GM12878 (cell line): ENCODE measurements at regions not wholly inside any gene's neighbourhood (a gene's known extent, or its start where the extent isn't known, plus 50 kb on each side); places are given as distances from the start of the nearest gene placed in this dataset.

Source experiments
- ATAC-seq: fragments of 200-7000 bp; cut with Tn5 transposase; 3 replicates; pipeline ENCODE4 v1.9.1; 2020; ENCODE audit warnings: mild to moderate bottlenecking, moderate library complexity
- BruUV-seq: library from RNA; stranded (reverse); fragments of 400-500 nt; replicated peaks from 2 replicates; lab custom pipeline; 2021; lab: Mats Ljungman, UMichigan
- CTCF ChIA-PET: fragments of 300-600 bp; sonication (Branson Sonifier 250); formaldehyde crosslinking; extraction: SDS; loops from one replicate; lab custom pipeline; 2021; ENCODE audit warnings: inconsistent platforms; lab: Yijun Ruan, JAX
- POLR2A ChIA-PET: fragments of 350-600 bp; formaldehyde crosslinking; extraction: SDS; loops from one replicate; lab custom pipeline; 2021; ENCODE audit warnings: inconsistent platforms; lab: Charles Lee
- RAD21 ChIA-PET: fragments of 300-600 bp; sonication (Branson Sonifier 250); formaldehyde crosslinking; loops from one replicate; lab custom pipeline; 2023; ENCODE audit warnings: antibody characterized with exemption; ENCODE audit not compliant: unreplicated experiment; lab: Charles Lee
- SMC1A ChIA-PET: fragments of 300-600 bp; sonication (Branson Sonifier 250); formaldehyde crosslinking; loops from one replicate; lab custom pipeline; 2023; ENCODE audit not compliant: unreplicated experiment, uncharacterized antibody; lab: Charles Lee
- DNase-seq: peaks from one replicate; pipeline ENCODE4 v3.0.0-alpha.2; 2011; ENCODE audit warnings: low read depth, low spot score
- FAIRE-seq: peaks from 3 replicates; lab custom pipeline; 2011; peaks lifted over from hg19 to GRCh38; lab: Jason Lieb, UNC
- H2AFZ ChIP-seq: 2 replicates; pipeline ENCODE4 v1.6.0; 2011; ENCODE audit warnings: low read depth, low read length, control low read depth; ENCODE audit not compliant: control insufficient read depth
- H3K27ac ChIP-seq: 2 replicates; pipeline ENCODE4 v1.5.1; 2011; ENCODE audit warnings: control low read depth; ENCODE audit not compliant: control insufficient read depth, insufficient read depth
- H3K27me3 ChIP-seq, 2 experiments: replicated peaks in 1 of 2; 2 replicates each; pipeline versions ENCODE4 v1.6.0 to v1.6.1; 2011; ENCODE audit warnings: low read length in 1 of 2; ENCODE audit not compliant: control insufficient read depth in 2 of 2, insufficient read depth in 2 of 2
- H3K36me3 ChIP-seq, 2 experiments: 2 replicates each; pipeline ENCODE4 v1.5.1; 2011; ENCODE audit warnings: low read length in 1 of 2; ENCODE audit not compliant: control insufficient read depth in 2 of 2, insufficient read depth in 2 of 2
- H3K4me1 ChIP-seq: 2 replicates; pipeline ENCODE4 v1.6.1; 2011; ENCODE audit warnings: mild to moderate bottlenecking, low read length, moderate library complexity, mixed read lengths; ENCODE audit not compliant: control insufficient read depth, insufficient read depth
- H3K4me2 ChIP-seq: 2 replicates; pipeline ENCODE4 v1.6.0; 2011; ENCODE audit warnings: control low read depth; ENCODE audit not compliant: control insufficient read depth, insufficient read depth
- H3K4me3 ChIP-seq: fragments of 200-600 bp; sonication (generic); 2 replicates; pipeline ENCODE4 v1.5.1; 2016
- H3K79me2 ChIP-seq: 2 replicates; pipeline ENCODE4 v1.6.0; 2011; ENCODE audit warnings: low read length; ENCODE audit not compliant: control insufficient read depth, insufficient read depth
- H3K9ac ChIP-seq: 2 replicates; pipeline ENCODE4 v1.8.0; 2011; ENCODE audit warnings: low read length, control low read depth, mixed read lengths; ENCODE audit not compliant: control insufficient read depth, insufficient read depth
- H3K9me3 ChIP-seq: replicated peaks from 3 replicates; pipeline ENCODE4 v1.5.1; 2011; ENCODE audit warnings: mild to moderate bottlenecking, low read length; ENCODE audit not compliant: control insufficient read depth, insufficient read depth
- H4K20me1 ChIP-seq: 2 replicates; pipeline ENCODE4 v1.6.0; 2011; ENCODE audit not compliant: control insufficient read depth, insufficient read depth
- BMI1 ChIP-seq: fragments of 450-650 bp; IDR thresholded peaks from 2 replicates; pipeline ENCODE4 v1.6.1; 2016; ENCODE audit warnings: mild to moderate bottlenecking, moderate library complexity, borderline replicate concordance
- BRCA1 ChIP-seq: IDR thresholded peaks from 2 replicates; pipeline ENCODE4 v1.6.1; 2011; ENCODE audit warnings: low read depth, low read length, improper control_type of control experiment
- E2F4 ChIP-seq: IDR thresholded peaks from 2 replicates; pipeline ENCODE4 v1.6.1; 2012; ENCODE audit warnings: low read depth, low read length, improper control_type of control experiment
- E2F8 ChIP-seq: fragments of 450-650 bp; IDR thresholded peaks from 2 replicates; pipeline ENCODE4 v1.6.1; 2018; ENCODE audit warnings: mild to moderate bottlenecking, low read depth, moderate library complexity; ENCODE audit not compliant: partially characterized antibody
- HCFC1 ChIP-seq: fragments of 150-350 bp; IDR thresholded peaks from 2 replicates; pipeline ENCODE4 v1.6.1; 2014; ENCODE audit warnings: low read length
- NFIC ChIP-seq: IDR thresholded peaks from 2 replicates; pipeline ENCODE4 v1.6.1; 2012; ENCODE audit warnings: low read depth, mild to moderate bottlenecking, inconsistent platforms, low read length, moderate library complexity
- POU2F2 ChIP-seq: IDR thresholded peaks from 3 replicates; pipeline ENCODE4 v1.6.1; 2011; ENCODE audit warnings: low read depth, mild to moderate bottlenecking, low read length, borderline replicate concordance
- RCOR1 ChIP-seq: conservative IDR thresholded peaks from 2 replicates; pipeline ENCODE4 v1.6.1; 2012; ENCODE audit warnings: low read depth, low read length, improper control_type of control experiment
- ZBED1 ChIP-seq: IDR thresholded peaks from 2 replicates; pipeline ENCODE4 v1.6.1; 2016; ENCODE audit warnings: borderline replicate concordance
- ZBTB33 ChIP-seq: fragments of 450-650 bp; IDR thresholded peaks from 2 replicates; pipeline ENCODE4 v1.6.1; 2017; ENCODE audit warnings: mild to moderate bottlenecking
- ZNF622 ChIP-seq: fragments of 450-650 bp; IDR thresholded peaks from 2 replicates; pipeline ENCODE4 v1.6.1; 2017; ENCODE audit warnings: mild to moderate bottlenecking, inconsistent platforms
- WGBS: methylation state at CpG from one replicate; pipeline ENCODE4 v1.1.6; 2016; ENCODE audit warnings: low lambda C conversion rate; ENCODE audit not compliant: insufficient replicate concordance, insufficient coverage; ENCODE audit errors: missing lambda C conversion rate; 5-methylcytosine and 5-hydroxymethylcytosine counted together
- in situ Hi-C: fragments of 300-500 bp; cut with MboI; formaldehyde crosslinking; loops from 9 replicates; pipeline ENCODE4 v1.14.3; 2018; ENCODE audit warnings: mixed read lengths
- intact Hi-C: fragments of 100-400 bp; cut with micrococcal nuclease; formaldehyde crosslinking; loops from one replicate; pipeline ENCODE4 v1.14.2; 2022; ENCODE audit not compliant: unreplicated experiment

- Histone ChIP-seq H3K36me3 (no peaks in the 10 kb centered on the region), H3K4me2 (no peak overlapping the region), H3K9me3 (no peaks in the 10 kb centered on the region; the same call in 2 of the 3 replicates), H4K20me1 (no peaks in the 10 kb centered on the region), H3K4me1 (no peaks in the 10 kb centered on the region), H2AFZ (no peak overlapping the region), H3K79me2 (no peaks in the 10 kb centered on the region), H3K4me3 (no peak overlapping the region), H3K9ac (no peak overlapping the region), H3K27me3 (no peaks in the 10 kb centered on the region), H3K27ac (no peak overlapping the region)
- FAIRE-seq (no peak), ATAC-seq (no peak), DNase-seq (no peak)
- no peak for TF ChIP-seq ZNF622
- no TSS peak for BruUV-seq
- ChIA-PET SMC1A (no interaction called here), RAD21 (no interaction called here), POLR2A (no interaction called here), CTCF (no interaction called here)
- in situ Hi-C loops: no loop called here
- WGBS: 8% methylated on average over 4 of the region's 4 CpGs
- intact Hi-C loops: no loop called here
These were observed 848.2 kb downstream of the BRD1 start for GRCh38 chr22:48979482-48979881.

- Histone ChIP-seq H3K9ac (no peak overlapping the region), H3K27ac (no peak overlapping the region), H3K79me2 (no peaks in the 10 kb centered on the region), H2AFZ (no peak overlapping the region), H3K27me3 (no peaks in the 10 kb centered on the region), H3K36me3 (no peaks in the 10 kb centered on the region), H3K4me2 (no peak overlapping the region), H3K4me3 (no peak overlapping the region), H3K9me3 (no peaks in the 10 kb centered on the region; the same call in 2 of the 3 replicates), H4K20me1 (no peaks in the 10 kb centered on the region), H3K4me1 (no peaks in the 10 kb centered on the region)
- RAD21 ChIA-PET: no interaction called here
- intact Hi-C loops (no loop called here), in situ Hi-C loops (no loop called here)
- DNase-seq (no peak), ATAC-seq (no peak), FAIRE-seq (no peak)
- POLR2A ChIA-PET: no interaction called here
- SMC1A ChIA-PET: no interaction called here
- CTCF ChIA-PET: no interaction called here
- 16% methylated on average over 16 of the region's 20 CpGs for WGBS
- BruUV-seq: no TSS peak
- TF ChIP-seq ZBTB33 (no peak), POU2F2 (no peak), BRCA1 (no peak), E2F4 (no peak), BMI1 (no peak), NFIC (no peak), HCFC1 (no peak), E2F8 (no peak), RCOR1 (no peak), ZBED1 (no peak)
These were observed 850.8 kb downstream of the BRD1 start for GRCh38 chr22:48976556-48977535.
